B cell (primary cell): ENCODE measurements at regions not wholly inside any gene's neighbourhood (a gene's known extent, or its start where the extent isn't known, plus 50 kb on each side); places are given as distances from the start of the nearest gene placed in this dataset.

Experiments
- ATAC-seq: fragments of 200-7000 bp; cut with Tn5 transposase; one replicate; pipeline ENCODE4 v1.10.0; 2021; ENCODE audit warnings: low read depth, mild to moderate bottlenecking, moderate number of reproducible peaks, moderate library complexity
- CTCF ChIA-PET: fragments of 350-600 bp; sonication (Branson Sonifier 250); formaldehyde crosslinking; loops from one replicate; lab custom pipeline; 2021; ENCODE audit warnings: antibody characterized with exemption, inconsistent platforms; lab: Charles Lee
- POLR2A ChIA-PET: fragments of 350-600 bp; sonication (Branson Sonifier 250); formaldehyde crosslinking; loops from one replicate; lab custom pipeline; 2021; ENCODE audit warnings: antibody characterized with exemption; lab: Charles Lee
- DNase-seq: peaks from one replicate; pipeline ENCODE4 v3.0.0; 2013
- H2AFZ ChIP-seq: 2 replicates; pipeline ENCODE4 v1.6.1; 2012; ENCODE audit warnings: mild to moderate bottlenecking, low read depth, low read length; ENCODE audit not compliant: insufficient read depth, poor library complexity, severe bottlenecking
- H3K27ac ChIP-seq, 2 donors: 1 replicate in 1 of 2; 2 replicates in 1 of 2; pipeline ENCODE4 v1.5.1; 2012 to 2013; ENCODE audit warnings: low read length in 2 of 2, mild to moderate bottlenecking in 2 of 2, moderate library complexity in 1 of 2
- H3K27me3 ChIP-seq, 4 experiments: fragments of 200-600 bp in 1 of 4; sonication (generic) in 1 of 4; replicated peaks in 1 of 4; 1 replicate in 2 of 4; 2 replicates in 2 of 4; pipeline versions ENCODE4 v1.6.1 to v1.7.0; 2013 to 2016; ENCODE audit warnings: low read length in 3 of 4, mild to moderate bottlenecking in 2 of 4, mixed read lengths in 1 of 4, moderate library complexity in 1 of 4; ENCODE audit not compliant: insufficient read depth in 4 of 4, control insufficient read depth in 3 of 4; ENCODE audit errors: control extremely low read depth in 1 of 4
- H3K36me3 ChIP-seq, 2 experiments: replicated peaks in 1 of 2; 1 replicate in 1 of 2; 2 replicates in 1 of 2; pipeline versions ENCODE4 v1.6.1 to v1.7.1; 2013; ENCODE audit warnings: low read length in 1 of 2; ENCODE audit not compliant: insufficient read depth in 2 of 2, control insufficient read depth in 1 of 2; ENCODE audit errors: control extremely low read depth in 1 of 2, extremely low read depth in 1 of 2
- H3K4me1 ChIP-seq, 2 donors: fragments of 200-600 bp in 1 of 2; sonication (generic) in 1 of 2; 1 replicate in 1 of 2; 2 replicates in 1 of 2; pipeline versions ENCODE4 v1.5.1 to v1.6.1; 2013 to 2017; ENCODE audit warnings: low read length in 2 of 2; ENCODE audit not compliant: control insufficient read depth in 2 of 2, insufficient read depth in 2 of 2
- H3K4me2 ChIP-seq: replicated peaks from 2 replicates; pipeline ENCODE3; 2012; ENCODE audit warnings: mild to moderate bottlenecking, low read depth, low read length; ENCODE audit not compliant: poor library complexity, severe bottlenecking
- H3K4me3 ChIP-seq, 5 experiments: fragments of 200-600 bp in 1 of 5; sonication (generic) in 1 of 5; 1 replicate in 3 of 5; 2 replicates in 2 of 5; pipeline versions ENCODE4 v1.5.1 to v1.7.0; 2011 to 2016; ENCODE audit warnings: low read length in 4 of 5, mild to moderate bottlenecking in 4 of 5, low read depth in 2 of 5, control low read depth in 1 of 5, moderate library complexity in 1 of 5; ENCODE audit not compliant: insufficient read depth in 1 of 5; ENCODE audit errors: control extremely low read depth in 1 of 5, extremely low read depth in 1 of 5
- H3K79me2 ChIP-seq: fragments of 200-600 bp; sonication (generic); one replicate; pipeline ENCODE4 v1.6.0; 2016; ENCODE audit warnings: low read length; ENCODE audit not compliant: control insufficient read depth, insufficient read depth
- H3K9ac ChIP-seq: fragments of 200-600 bp; sonication (generic); 2 replicates; pipeline ENCODE4 v1.6.1; 2017; ENCODE audit warnings: mild to moderate bottlenecking, low read length, moderate library complexity
- H3K9me3 ChIP-seq, 3 donors: one replicate each; pipeline versions ENCODE4 v1.6.1 to v1.7.1; 2013; ENCODE audit warnings: low read length in 2 of 3; ENCODE audit not compliant: control insufficient read depth in 2 of 3, insufficient read depth in 1 of 3; ENCODE audit errors: control extremely low read depth in 1 of 3
- H4K20me1 ChIP-seq: 2 replicates; pipeline ENCODE4 v1.6.0; 2012; ENCODE audit warnings: mild to moderate bottlenecking, low read length; ENCODE audit not compliant: insufficient read depth, control insufficient read depth, poor library complexity, severe bottlenecking
- H3K27ac Mint-ChIP-seq: one replicate; pipeline ENCODE4 v1.8.0; 2021; ENCODE audit warnings: mixed read lengths
- H3K27me3 Mint-ChIP-seq: one replicate; pipeline ENCODE4 v1.8.0; 2021; ENCODE audit warnings: mixed read lengths
- H3K4me1 Mint-ChIP-seq: one replicate; pipeline ENCODE4 v1.8.0; 2021; ENCODE audit warnings: mixed read lengths
- H3K4me3 Mint-ChIP-seq: one replicate; pipeline ENCODE4 v1.8.0; 2021; ENCODE audit warnings: mixed read lengths
- H3K9me3 Mint-ChIP-seq: one replicate; pipeline ENCODE4 v1.8.0; 2022; ENCODE audit warnings: mixed read lengths; ENCODE audit not compliant: insufficient read depth
- EZH2 ChIP-seq: IDR thresholded peaks from 2 replicates; pipeline ENCODE4 v1.6.1; 2012; ENCODE audit warnings: borderline replicate concordance, low read depth, mild to moderate bottlenecking, moderate library complexity, low read length; ENCODE audit not compliant: insufficient read depth, poor library complexity, severe bottlenecking
- WGBS: methylation state at CpG from one replicate; pipeline ENCODE4 v1.1.5; 2013; ENCODE audit warnings: missing lambda C conversion rate; ENCODE audit not compliant: insufficient coverage; 5-methylcytosine and 5-hydroxymethylcytosine counted together
- intact Hi-C: fragments of 100-400 bp; cut with micrococcal nuclease; formaldehyde crosslinking; loops from one replicate; pipeline ENCODE4 v1.10.0; 2022
- TF ChIP-seq, protein P1 (sequence below): fragments of 200-600 bp; IDR thresholded peaks from one replicate; pipeline ENCODE4 v1.8.0; 2022; ENCODE audit warnings: antibody characterized with exemption, mild to moderate bottlenecking

- TF ChIP-seq, protein P1, sequence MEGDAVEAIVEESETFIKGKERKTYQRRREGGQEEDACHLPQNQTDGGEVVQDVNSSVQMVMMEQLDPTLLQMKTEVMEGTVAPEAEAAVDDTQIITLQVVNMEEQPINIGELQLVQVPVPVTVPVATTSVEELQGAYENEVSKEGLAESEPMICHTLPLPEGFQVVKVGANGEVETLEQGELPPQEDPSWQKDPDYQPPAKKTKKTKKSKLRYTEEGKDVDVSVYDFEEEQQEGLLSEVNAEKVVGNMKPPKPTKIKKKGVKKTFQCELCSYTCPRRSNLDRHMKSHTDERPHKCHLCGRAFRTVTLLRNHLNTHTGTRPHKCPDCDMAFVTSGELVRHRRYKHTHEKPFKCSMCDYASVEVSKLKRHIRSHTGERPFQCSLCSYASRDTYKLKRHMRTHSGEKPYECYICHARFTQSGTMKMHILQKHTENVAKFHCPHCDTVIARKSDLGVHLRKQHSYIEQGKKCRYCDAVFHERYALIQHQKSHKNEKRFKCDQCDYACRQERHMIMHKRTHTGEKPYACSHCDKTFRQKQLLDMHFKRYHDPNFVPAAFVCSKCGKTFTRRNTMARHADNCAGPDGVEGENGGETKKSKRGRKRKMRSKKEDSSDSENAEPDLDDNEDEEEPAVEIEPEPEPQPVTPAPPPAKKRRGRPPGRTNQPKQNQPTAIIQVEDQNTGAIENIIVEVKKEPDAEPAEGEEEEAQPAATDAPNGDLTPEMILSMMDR = no peak
- no peak for TF ChIP-seq EZH2
- Mint-ChIP-seq H3K27me3 (no peaks in the 10 kb centered on the region), H3K4me3 (no peak overlapping the region), H3K9me3 (no peaks in the 10 kb centered on the region), H3K4me1 (peaks cover 3% of the 10 kb centered on the region), H3K27ac (no peak overlapping the region)
- H3K4me1 ChIP-seq = no peaks in the 10 kb centered on the region
- no peak overlapping the region for H3K9ac ChIP-seq
- H3K27ac ChIP-seq = no peak overlapping the region
- H2AFZ ChIP-seq = no peak overlapping the region
- POLR2A ChIA-PET = no interaction called here
- H3K4me3 ChIP-seq = no peak overlapping the region
- H3K9me3 ChIP-seq = no peaks in the 10 kb centered on the region
- no peaks in the 10 kb centered on the region for H3K27me3 ChIP-seq
- no peak for ATAC-seq
- H3K79me2 ChIP-seq = no peaks in the 10 kb centered on the region
- H3K36me3 ChIP-seq = no peaks in the 10 kb centered on the region
- intact Hi-C loops = no loop called here
- H3K4me2 ChIP-seq = no peak overlapping the region
- H4K20me1 ChIP-seq = no peaks in the 10 kb centered on the region
- CTCF ChIA-PET = interaction anchor here (0.7 kb wide), 1 partner anchor 36 kb away, joined by 3 read pairs; no protein-coding TSS in a partner anchor
- DNase-seq = no peak
- WGBS = 79% methylated on average over 15 of the region's 21 CpGs
Observed at GRCh38 chr18:10247021-10247741, 207.3 kb upstream of the APCDD1 start.

DNA sequence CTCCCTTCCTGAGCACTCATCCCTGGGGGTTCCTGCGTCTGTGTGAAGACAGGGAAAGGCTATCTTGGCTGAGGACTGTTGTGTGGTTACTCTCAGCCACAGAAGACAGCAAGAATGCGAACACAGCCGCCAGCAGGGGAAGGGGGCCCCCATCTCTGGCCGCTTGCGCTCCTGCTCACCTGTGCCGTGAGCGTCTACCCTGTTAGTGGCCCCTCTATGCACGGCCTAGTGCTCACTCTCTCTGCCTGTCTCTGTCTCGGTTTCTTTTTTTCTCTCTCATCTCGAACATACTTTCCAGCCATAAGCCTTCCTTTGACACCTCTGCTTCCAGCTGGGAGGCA is 206.7 kb upstream of the APCDD1 start:
- H3K9me3 ChIP-seq = no peaks in the 10 kb centered on the region
- no peak overlapping the region for H3K27ac ChIP-seq
- no peak overlapping the region for H3K4me2 ChIP-seq
- no peaks in the 10 kb centered on the region for H3K27me3 ChIP-seq
- no peak overlapping the region for H2AFZ ChIP-seq
- CTCF ChIA-PET = no interaction called here
- Mint-ChIP-seq H3K27me3 (no peaks in the 10 kb centered on the region), H3K9me3 (no peaks in the 10 kb centered on the region), H3K4me3 (no peak overlapping the region), H3K4me1 (peaks cover 3% of the 10 kb centered on the region), H3K27ac (no peak overlapping the region)
- intact Hi-C loops = no loop called here
- POLR2A ChIA-PET = no interaction called here
- ATAC-seq (no peak), DNase-seq (no peak)
- no peak overlapping the region for H3K4me3 ChIP-seq
- H3K9ac ChIP-seq = no peak overlapping the region
- no peaks in the 10 kb centered on the region for H3K79me2 ChIP-seq
- 90% methylated on average over 9 of the region's 10 CpGs for WGBS
- H4K20me1 ChIP-seq = no peaks in the 10 kb centered on the region
- no peak for TF ChIP-seq EZH2
- TF ChIP-seq, protein P1 = no peak
- H3K36me3 ChIP-seq = no peaks in the 10 kb centered on the region
- peaks cover 0 to 3% of the 10 kb centered on the region in 2 donors for H3K4me1 ChIP-seq
